NCI-H2196 (cell line): ENCODE measurements at regions not wholly inside any gene's neighbourhood (a gene's known extent, or its start where the extent isn't known, plus 50 kb on each side); places are given as distances from the start of the nearest gene placed in this dataset.
"Not testable (repeated sequence)": the region's sequence is repeated elsewhere in the genome, so short reads cannot be mapped to it uniquely, and the experiment has no call there.

Source experiments
- DNase-seq: peaks from one replicate; lab custom pipeline; 2025; ENCODE audit not compliant: unreplicated experiment; lab: John Stamatoyannopoulos, UW

- DNase-seq = no peak
These were observed 104.5 kb upstream of the GATB start for GRCh38 chr4:151865312-151865711.

DNA sequence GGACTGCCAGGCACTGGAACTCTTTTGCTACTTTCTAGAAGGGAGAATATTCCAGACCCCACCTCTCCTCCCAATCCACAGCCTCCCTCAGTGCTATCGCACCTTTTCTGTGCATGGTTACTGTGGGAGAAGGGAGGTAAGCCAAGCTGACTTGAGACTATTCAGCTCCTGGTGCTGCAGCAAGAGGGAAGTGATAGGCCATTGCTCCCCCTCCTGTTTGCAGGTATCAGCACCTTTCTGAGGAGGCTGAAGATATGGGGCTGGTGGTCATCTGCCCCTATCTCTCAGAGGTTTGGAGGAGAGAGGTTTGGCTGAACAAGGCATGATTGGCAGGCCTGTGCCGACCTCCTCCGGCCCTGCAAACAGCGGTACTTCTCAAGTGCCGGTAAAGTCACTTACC is 103.3 kb upstream of the GATB start:
- DNase-seq = no peak

DNA sequence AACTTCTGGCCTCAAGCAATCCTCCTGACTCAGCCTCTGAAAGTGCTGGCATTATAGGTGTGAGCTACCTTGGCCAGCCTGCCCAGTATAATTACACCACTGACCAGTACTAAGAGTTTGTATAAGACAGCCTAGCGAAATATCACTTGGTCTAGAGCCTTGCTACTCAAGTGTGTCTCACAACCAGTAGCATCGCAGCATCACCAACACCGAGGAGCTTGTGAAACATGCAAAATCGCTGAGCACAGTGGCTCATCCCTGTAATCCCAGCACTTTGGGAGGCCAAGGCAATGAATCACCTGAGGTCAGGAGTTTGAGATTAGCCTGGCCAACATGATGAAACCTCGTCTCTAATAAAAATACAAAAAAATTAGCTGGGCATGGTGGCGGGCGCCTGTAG is 102.0 kb upstream of the GATB start:
- DNase-seq = no peak

- DNase-seq = no peak
These were observed 99.8 kb upstream of the GATB start for GRCh38 chr4:151860561-151861093.

- DNase-seq = no peak
These were observed 98.8 kb upstream of the GATB start for GRCh38 chr4:151859641-151860040.

GRCh38 chr4:151858356-151858755 is 97.5 kb upstream of the GATB start:
- DNase-seq = no peak

DNA sequence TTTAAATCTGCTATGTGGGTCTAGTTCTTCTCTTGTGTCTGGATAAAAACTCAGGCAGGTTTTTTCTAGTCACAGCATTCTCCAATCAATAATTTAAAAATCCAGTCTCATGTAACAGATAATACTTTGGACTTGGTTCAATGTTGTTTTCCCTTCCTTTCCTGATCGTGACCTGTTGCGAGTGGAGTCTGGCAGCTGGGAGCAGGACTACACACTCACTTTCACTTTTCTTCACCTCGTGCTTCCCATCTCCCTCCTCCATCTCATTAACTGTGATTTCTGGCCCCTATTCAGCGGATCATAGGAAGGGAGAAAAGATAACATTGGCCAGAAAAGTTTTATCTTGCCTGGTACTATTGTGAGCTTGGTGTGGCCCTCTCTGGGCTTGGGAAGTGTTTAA is 96.6 kb upstream of the GATB start:
- DNase-seq = no peak

DNA sequence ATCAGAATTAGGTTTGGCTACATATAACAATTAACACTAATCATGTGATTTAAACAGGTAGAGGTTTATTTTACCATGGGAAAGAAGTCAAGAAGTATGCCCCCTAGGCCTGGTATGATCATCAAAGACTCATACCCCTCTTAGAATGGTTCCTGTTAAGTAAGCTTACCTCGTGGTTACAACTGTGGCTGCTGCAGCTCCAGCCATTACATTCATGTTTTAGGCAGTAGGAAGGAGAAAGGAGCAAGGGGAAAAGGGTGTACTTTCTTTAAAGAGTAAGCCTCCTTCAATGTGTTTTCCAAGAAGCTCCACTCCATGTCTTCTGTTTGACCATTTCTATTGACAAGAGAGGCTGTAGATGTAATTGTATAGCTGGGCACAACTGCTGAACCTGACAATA is 94.9 kb upstream of the GATB start:
- no peak for DNase-seq

DNA sequence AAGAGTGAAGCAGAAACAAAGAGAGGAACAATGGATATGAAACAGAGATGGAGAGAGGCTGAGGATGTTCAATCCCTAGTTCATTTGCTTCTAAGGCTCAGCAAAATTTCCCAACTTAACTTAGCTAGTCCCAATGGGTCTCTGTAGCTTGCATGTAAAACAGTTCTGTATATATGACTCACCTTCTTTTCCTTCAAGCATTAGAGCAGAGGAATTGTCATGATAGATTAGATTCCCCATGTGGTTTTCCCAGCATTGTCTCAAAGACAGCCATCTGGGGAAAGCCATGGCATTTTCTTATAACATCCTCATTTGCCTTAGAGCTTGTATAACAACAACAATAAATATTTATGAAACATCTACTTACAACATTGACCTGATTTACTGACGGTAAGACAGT is 93.9 kb upstream of the GATB start:
- no peak for DNase-seq

GRCh38 chr4:151853034-151853433 is 92.2 kb upstream of the GATB start:
- no peak for DNase-seq

DNA sequence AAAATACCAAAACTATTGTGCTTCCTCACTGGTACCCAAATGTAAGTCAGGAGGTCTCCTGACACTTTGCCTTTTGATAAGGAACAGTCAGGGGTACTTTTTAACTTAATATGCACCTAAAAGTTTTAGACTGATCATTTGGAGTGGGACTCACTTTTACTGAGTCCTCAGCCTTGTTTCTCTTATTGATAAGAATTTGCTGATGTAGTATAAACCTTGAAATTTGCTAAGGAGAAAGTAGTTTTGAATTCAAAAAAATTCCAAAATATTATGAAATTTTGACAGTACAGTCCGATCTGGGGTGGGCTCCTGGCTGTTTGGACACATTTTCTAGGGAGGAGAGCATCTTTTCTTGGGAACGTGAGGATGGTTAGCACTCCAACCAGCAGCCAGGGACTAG is 91.4 kb upstream of the GATB start:
- DNase-seq = no peak

DNA sequence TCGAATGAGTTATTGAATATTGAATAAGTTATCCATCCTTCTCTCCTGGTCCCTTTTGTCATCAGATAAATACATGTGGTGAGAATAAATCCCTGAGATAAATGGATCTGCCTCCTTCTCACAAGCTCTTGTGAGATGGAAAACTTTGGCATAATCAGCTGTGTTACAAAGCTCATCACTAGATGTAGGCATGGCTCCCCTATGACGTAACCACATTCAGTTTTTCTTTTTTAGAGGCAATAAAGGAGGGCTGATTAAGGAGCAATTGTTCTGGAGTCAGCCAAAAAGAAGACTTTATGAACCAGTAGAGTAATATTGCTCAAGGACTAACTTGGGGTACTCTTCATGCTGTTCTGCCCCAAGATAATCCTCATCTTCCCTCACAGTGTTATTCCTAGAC is 90.5 kb upstream of the GATB start:
- DNase-seq = no peak

GRCh38 chr4:151850791-151851213 is 90.0 kb upstream of the GATB start:
- no peak for DNase-seq

DNA sequence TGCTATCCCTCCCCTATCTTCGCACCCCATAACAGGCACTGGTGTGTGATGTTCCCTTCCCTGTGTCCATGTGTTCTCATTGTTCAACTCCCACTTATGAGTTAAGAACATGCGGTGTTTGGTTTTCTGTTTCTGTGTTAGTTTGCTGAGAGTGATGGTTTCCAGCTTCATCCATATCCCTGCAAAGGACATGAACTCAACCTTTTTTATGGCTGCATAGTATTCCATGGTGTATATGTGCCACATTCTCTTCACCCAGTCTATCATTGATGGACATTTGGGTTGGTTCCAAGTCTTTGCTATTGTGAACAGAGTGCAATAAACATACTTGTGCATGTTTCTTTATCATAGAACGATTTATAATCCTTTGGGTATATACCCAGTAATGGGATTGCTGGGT is 84.7 kb upstream of the GATB start:
- not testable (repeated sequence) for DNase-seq

DNA sequence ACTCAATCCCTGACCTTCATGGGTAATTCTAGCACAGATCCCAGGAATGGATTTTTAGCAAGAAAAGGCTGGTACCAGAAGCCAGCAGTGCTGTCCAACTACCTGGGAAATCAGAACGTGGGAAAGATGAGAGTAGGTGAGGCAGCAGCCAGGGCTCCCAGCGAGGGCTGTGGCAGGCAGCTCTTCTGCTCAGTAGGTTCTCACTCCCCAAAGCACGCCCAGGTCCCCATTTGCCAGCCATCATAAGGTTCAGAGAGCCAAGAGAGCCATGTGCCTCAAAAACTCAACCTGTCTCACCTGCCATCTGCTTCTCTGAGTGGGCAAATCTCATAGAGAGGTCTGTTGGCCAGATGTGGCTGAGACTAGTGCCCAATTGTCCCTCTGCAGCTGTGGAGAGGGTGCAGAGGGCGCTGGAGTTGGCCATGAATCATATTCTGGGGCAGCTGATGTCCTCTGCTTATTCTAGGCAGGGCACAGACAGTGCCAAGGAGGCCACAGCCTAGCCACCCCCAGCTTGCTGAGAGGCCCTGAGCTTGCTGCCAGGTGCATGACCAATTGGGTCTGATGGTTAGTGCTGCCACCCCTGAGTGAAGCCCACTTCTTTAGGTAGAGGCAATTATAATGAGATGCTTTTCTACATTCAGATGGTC is 81.7 kb upstream of the GATB start:
- DNase-seq = no peak

GRCh38 chr4:151841107-151841506 is 80.3 kb upstream of the GATB start:
- DNase-seq = no peak

DNA sequence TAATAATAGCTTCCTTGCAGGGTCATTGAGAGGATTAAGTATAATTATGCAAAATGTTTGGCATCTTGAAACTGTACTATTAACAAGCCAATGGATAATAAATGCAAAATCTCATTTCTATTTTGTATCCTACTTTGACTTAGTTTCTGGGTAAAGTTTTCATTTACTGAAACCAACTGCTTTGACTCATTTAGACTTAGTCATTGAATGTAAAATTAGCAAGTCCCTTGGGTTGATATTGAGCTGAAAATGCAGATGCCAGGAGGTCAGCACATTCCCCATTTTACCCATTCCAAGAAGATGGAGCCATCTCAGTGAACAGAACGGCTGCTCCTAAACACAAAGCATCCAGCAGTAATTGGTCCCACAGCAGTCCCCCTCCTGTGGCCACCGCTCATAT is 74.7 kb upstream of the GATB start:
- no peak for DNase-seq

- no peak for DNase-seq
These were observed 72.4 kb upstream of the GATB start for GRCh38 chr4:151833174-151833573.

- DNase-seq = no peak
These were observed 70.7 kb upstream of the GATB start for GRCh38 chr4:151831526-151831925.

DNA sequence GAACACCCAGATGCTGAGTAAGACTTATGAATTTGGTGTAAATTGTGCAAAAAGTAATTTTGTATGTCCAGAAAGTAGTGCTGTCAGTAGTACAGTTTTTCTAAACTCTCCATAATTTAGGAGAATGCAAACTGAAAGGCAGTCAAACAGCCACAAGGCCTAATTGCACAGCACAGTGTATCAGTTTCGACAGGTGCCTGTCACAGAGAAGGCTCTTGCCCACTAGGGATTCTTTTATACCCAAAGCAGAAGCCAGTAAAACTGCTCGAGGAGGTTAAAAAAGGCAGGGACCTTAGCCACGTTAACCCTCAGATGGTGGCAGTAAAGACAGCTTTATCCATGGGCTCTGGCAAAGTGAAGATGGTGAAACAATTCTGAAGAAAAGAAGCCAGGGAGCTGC is 69.4 kb upstream of the GATB start:
- DNase-seq = no peak

DNA sequence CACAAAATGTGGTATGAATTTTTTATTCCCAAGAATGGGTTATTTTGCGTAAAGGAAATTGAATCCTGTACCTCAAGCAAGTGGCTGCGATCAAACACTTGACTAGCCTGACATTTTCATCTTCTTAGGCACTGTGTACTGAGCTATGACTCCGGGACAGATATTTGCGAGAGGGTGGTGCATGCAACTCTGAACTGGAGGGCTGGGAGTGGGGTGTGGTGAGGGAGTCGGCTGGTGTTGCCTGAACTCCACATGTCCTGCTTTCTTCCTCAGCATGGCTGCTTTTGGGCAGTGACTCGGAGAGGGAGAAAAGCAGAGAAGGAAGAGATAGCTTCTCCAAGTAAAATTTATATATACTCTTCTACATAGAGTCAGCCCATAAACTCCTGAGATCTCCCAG is 68.5 kb upstream of the GATB start:
- DNase-seq = no peak

DNA sequence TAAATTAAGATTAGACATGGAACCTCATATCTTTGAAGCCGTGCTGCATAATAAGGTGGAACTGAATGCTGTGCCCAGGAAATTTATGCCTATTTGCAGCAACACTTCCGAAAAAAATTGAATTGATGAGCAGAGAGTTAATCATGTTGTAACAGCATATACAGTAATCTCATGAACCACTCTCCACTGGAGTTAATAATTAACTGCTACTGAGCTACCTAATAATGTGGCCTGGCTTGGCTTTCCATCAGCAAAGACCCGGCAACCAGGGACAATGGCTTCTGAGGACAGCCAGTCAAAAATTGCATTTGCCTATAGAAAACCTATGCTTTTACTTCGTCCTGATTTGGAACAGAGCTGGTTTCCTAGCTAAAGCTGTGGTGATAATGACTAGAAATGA is 63.8 kb upstream of the GATB start:
- DNase-seq = no peak

GRCh38 chr4:151822331-151822730 is 61.5 kb upstream of the GATB start:
- no peak for DNase-seq
